HCT116 (cell line): ENCODE measurements at regions not wholly inside any gene's neighbourhood (a gene's known extent, or its start where the extent isn't known, plus 50 kb on each side); places are given as distances from the start of the nearest gene placed in this dataset.

Source experiments
- ATAC-seq: fragments of 200-7000 bp; cut with Tn5 transposase; 2 replicates; pipeline ENCODE4 v1.9.1; 2020; ENCODE audit warnings: mild to moderate bottlenecking, moderate library complexity
- BruUV-seq: library from RNA; stranded (reverse); fragments of 400-500 nt; replicated peaks from 2 replicates; lab custom pipeline; 2021; lab: Mats Ljungman, UMichigan
- CTCF ChIA-PET: fragments of 300-600 bp; sonication (Branson Sonifier 250); formaldehyde crosslinking; loops from one replicate; lab custom pipeline; 2021; ENCODE audit warnings: antibody characterized with exemption; lab: Charles Lee
- POLR2A ChIA-PET: fragments of 300-600, 350-600 bp; sonication (Branson Sonifier 250); formaldehyde crosslinking; loops from one replicate; lab custom pipeline; 2021; ENCODE audit warnings: antibody characterized with exemption; lab: Charles Lee
- RAD21 ChIA-PET, 2 experiments: fragments of 300-600 bp; sonication (Branson Sonifier 250); formaldehyde crosslinking; loops; one replicate each; lab custom pipeline; 2023; ENCODE audit warnings: low total read pairs in 2 of 2; ENCODE audit not compliant: uncharacterized antibody in 2 of 2, unreplicated experiment in 2 of 2, low non-redundant PET in 1 of 2; lab: Charles Lee
- DNase-seq: peaks from one replicate; pipeline ENCODE4 v3.0.0-alpha.2; 2010; ENCODE audit warnings: low read depth, low spot score
- H2AFZ ChIP-seq: fragments of 200-600 bp; shearing (Covaris generic), sonication (generic); 2 replicates; pipeline ENCODE4 v1.6.1; 2017; ENCODE audit warnings: low read depth, mixed run types, mixed read lengths, antibody characterized with exemption, low read length; ENCODE audit not compliant: poor library complexity, severe bottlenecking
- H3K27ac ChIP-seq: 2 replicates; pipeline ENCODE4 v1.5.1; 2012; ENCODE audit warnings: low read depth, low read length
- H3K27me3 ChIP-seq: fragments of 200-600 bp; sonication (generic); 2 replicates; pipeline ENCODE4 v1.6.1; 2016; ENCODE audit warnings: mixed run types, low read length, mixed read lengths; ENCODE audit not compliant: insufficient read depth
- H3K36me3 ChIP-seq, 2 experiments: fragments of 200-500 bp in 1 of 2; fragments of 200-600 bp in 1 of 2; sonication (Bioruptor generic) in 1 of 2; sonication (generic) in 1 of 2; 2 replicates each; pipeline versions ENCODE4 v1.5.1 to v1.6.1; 2014 to 2016; ENCODE audit warnings: low read length in 2 of 2, inconsistent platforms in 1 of 2, mixed read lengths in 1 of 2, mixed run types in 1 of 2; ENCODE audit not compliant: insufficient read depth in 2 of 2, control insufficient read depth in 1 of 2
- H3K4me1 ChIP-seq, 2 experiments: fragments of 200-600 bp in 1 of 2; sonication (generic) in 1 of 2; 2 replicates each; pipeline versions ENCODE4 v1.5.1 to v1.6.1; 2012 to 2017; ENCODE audit warnings: low read length in 2 of 2, inconsistent platforms in 1 of 2, mild to moderate bottlenecking in 1 of 2, mixed read lengths in 1 of 2, mixed run types in 1 of 2, moderate library complexity in 1 of 2; ENCODE audit not compliant: insufficient read depth in 2 of 2, control insufficient read depth in 1 of 2
- H3K4me2 ChIP-seq: fragments of 200-600 bp; sonication (generic); 2 replicates; pipeline ENCODE4 v1.6.1; 2017; ENCODE audit warnings: mixed run types, low read length, mixed read lengths
- H3K4me3 ChIP-seq, 2 experiments: fragments of 200-600 bp in 1 of 2; sonication (generic) in 1 of 2; replicated peaks in 1 of 2; 2 replicates each; pipeline ENCODE4 v1.5.1; 2011 to 2016; ENCODE audit warnings: low read length in 2 of 2, control low read depth in 1 of 2, low read depth in 1 of 2, mild to moderate bottlenecking in 1 of 2, mixed read lengths in 1 of 2, mixed run types in 1 of 2
- H3K79me2 ChIP-seq: fragments of 200-600 bp; sonication (generic); 2 replicates; pipeline ENCODE4 v1.6.1; 2017; ENCODE audit warnings: mild to moderate bottlenecking, mixed run types, low read length, moderate library complexity, mixed read lengths; ENCODE audit not compliant: insufficient read depth
- H3K9ac ChIP-seq: fragments of 200-600 bp; sonication (generic); 2 replicates; pipeline ENCODE4 v1.6.1; 2016; ENCODE audit warnings: low read length, mixed read lengths
- H3K9me2 ChIP-seq: fragments of 200-600 bp; sonication (generic), shearing (Covaris generic); 2 replicates; pipeline ENCODE4 v1.6.1; 2017; ENCODE audit warnings: mixed run types, mild to moderate bottlenecking, moderate library complexity; ENCODE audit not compliant: insufficient read depth
- H3K9me3 ChIP-seq, 2 experiments: fragments of 200-500 bp in 1 of 2; fragments of 200-600 bp in 1 of 2; sonication (Bioruptor generic) in 1 of 2; sonication (generic) in 1 of 2; 2 replicates each; pipeline ENCODE4 v1.6.1; 2014 to 2017; ENCODE audit warnings: low read length in 2 of 2, mixed read lengths in 2 of 2, inconsistent platforms in 1 of 2, low read depth in 1 of 2, mild to moderate bottlenecking in 1 of 2, mixed run types in 1 of 2, moderate library complexity in 1 of 2; ENCODE audit not compliant: control insufficient read depth in 1 of 2, insufficient read depth in 1 of 2
- H4K20me1 ChIP-seq: fragments of 200-600 bp; sonication (generic), shearing (Covaris generic); 2 replicates; pipeline ENCODE4 v1.6.1; 2017; ENCODE audit warnings: mixed run types, mild to moderate bottlenecking, moderate library complexity; ENCODE audit not compliant: insufficient read depth
- ATF3 ChIP-seq: IDR thresholded peaks from 2 replicates; pipeline ENCODE4 v1.6.1; 2012
- CTCF ChIP-seq, 3 experiments: fragments of 200-600 bp in 1 of 3; sonication (generic) in 1 of 3; IDR thresholded peaks in 2 of 3; conservative IDR thresholded peaks in 1 of 3; 2 replicates each; pipeline ENCODE4 v1.5.1; 2012 to 2017; ENCODE audit warnings: low read depth in 2 of 3, low read length in 2 of 3, antibody characterized with exemption in 1 of 3, borderline replicate concordance in 1 of 3, control low read depth in 1 of 3, mild to moderate bottlenecking in 1 of 3, mixed read lengths in 1 of 3, mixed run types in 1 of 3, moderate library complexity in 1 of 3; ENCODE audit not compliant: insufficient read depth in 1 of 3
- EZH2 ChIP-seq: fragments of 200-600 bp; sonication (generic); IDR thresholded peaks from 2 replicates; pipeline ENCODE4 v1.6.1; 2017; ENCODE audit warnings: antibody characterized with exemption, mixed run types
- EZH2phosphoT487 ChIP-seq: fragments of 200-600 bp; IDR thresholded peaks from 2 replicates; pipeline ENCODE4 v1.6.1; 2018; ENCODE audit warnings: antibody characterized with exemption, borderline replicate concordance
- POLR2A ChIP-seq: IDR thresholded peaks from 2 replicates; pipeline ENCODE4 v1.7.0; 2011; ENCODE audit warnings: borderline replicate concordance; ENCODE audit not compliant: insufficient read depth, insufficient read length; ENCODE audit errors: extremely low read depth
- RAD21 ChIP-seq: IDR thresholded peaks from 2 replicates; pipeline ENCODE4 v1.6.1; 2012; ENCODE audit warnings: low read depth, mild to moderate bottlenecking
- ZBTB33 ChIP-seq: IDR thresholded peaks from 2 replicates; pipeline ENCODE4 v1.6.1; 2011; ENCODE audit warnings: mild to moderate bottlenecking, low read length, moderate library complexity; ENCODE audit not compliant: insufficient replicate concordance; ENCODE audit errors: extremely low read depth
- ZFX ChIP-seq: fragments of 450-650 bp; IDR thresholded peaks from 2 replicates; pipeline ENCODE4 v1.6.1; 2017
- intact Hi-C: fragments of 100-400 bp; cut with micrococcal nuclease; formaldehyde crosslinking; loops from 2 replicates; pipeline ENCODE4 v1.10.0; 2022

- DNase-seq (no peak), ATAC-seq (no peak)
- no peak overlapping the region for H3K9ac ChIP-seq
- H3K36me3 ChIP-seq = no peaks in the 10 kb centered on the region
- no peaks in the 10 kb centered on the region for H3K27me3 ChIP-seq
- H3K9me2 ChIP-seq = no peaks in the 10 kb centered on the region
- H3K27ac ChIP-seq = no peak overlapping the region
- no peaks in the 10 kb centered on the region for H4K20me1 ChIP-seq
- H2AFZ ChIP-seq = no peak overlapping the region
- H3K4me1 ChIP-seq = no peaks in the 10 kb centered on the region
- no peak overlapping the region for H3K4me2 ChIP-seq
- RAD21 ChIA-PET = no interaction called here
- BruUV-seq = no TSS peak
- intact Hi-C loops = no loop called here
- H3K9me3 ChIP-seq = no peaks in the 10 kb centered on the region
- CTCF ChIA-PET = no interaction called here
- POLR2A ChIA-PET = no interaction called here
- no peak overlapping the region for H3K4me3 ChIP-seq
- no peak for TF ChIP-seq ZFX
- TF ChIP-seq RAD21 = no peak
- TF ChIP-seq EZH2 = no peak
- TF ChIP-seq CTCF (IDR thresholded peaks at IDR 0.05 in 2 of 3, conservative IDR thresholded peaks at IDR 0.05 in 1 of 3; ENCODE audit: borderline replicate concordance in 1 of 3, insufficient read depth in 1 of 3, low read depth in 2 of 3, low read length in 2 of 3) = no peak
- no peak for TF ChIP-seq POLR2A
- no peak for TF ChIP-seq ATF3
- TF ChIP-seq ZBTB33 = no peak
- TF ChIP-seq EZH2phosphoT487 = no peak
- TF ChIP-seq, all 23 proteins: peak for 0
- no peaks in the 10 kb centered on the region for H3K79me2 ChIP-seq
These were observed 355.2 kb downstream of the KCNRG start for GRCh38 chr13:50370303-50370950.
